C4-2B (cell line): ENCODE measurements at regions not wholly inside any gene's neighbourhood (a gene's known extent, or its start where the extent isn't known, plus 50 kb on each side); places are given as distances from the start of the nearest gene placed in this dataset.

ENCODE experiments used
- ZFX ChIP-seq: fragments of 450-650 bp; IDR thresholded peaks from 2 replicates; pipeline ENCODE4 v1.6.1; 2017
- TF ChIP-seq, protein P1 (sequence below): fragments of 450-650 bp; conservative IDR thresholded peaks from 2 replicates; pipeline ENCODE4 v1.5.1; 2017; ENCODE audit warnings: mild to moderate bottlenecking

DNA sequence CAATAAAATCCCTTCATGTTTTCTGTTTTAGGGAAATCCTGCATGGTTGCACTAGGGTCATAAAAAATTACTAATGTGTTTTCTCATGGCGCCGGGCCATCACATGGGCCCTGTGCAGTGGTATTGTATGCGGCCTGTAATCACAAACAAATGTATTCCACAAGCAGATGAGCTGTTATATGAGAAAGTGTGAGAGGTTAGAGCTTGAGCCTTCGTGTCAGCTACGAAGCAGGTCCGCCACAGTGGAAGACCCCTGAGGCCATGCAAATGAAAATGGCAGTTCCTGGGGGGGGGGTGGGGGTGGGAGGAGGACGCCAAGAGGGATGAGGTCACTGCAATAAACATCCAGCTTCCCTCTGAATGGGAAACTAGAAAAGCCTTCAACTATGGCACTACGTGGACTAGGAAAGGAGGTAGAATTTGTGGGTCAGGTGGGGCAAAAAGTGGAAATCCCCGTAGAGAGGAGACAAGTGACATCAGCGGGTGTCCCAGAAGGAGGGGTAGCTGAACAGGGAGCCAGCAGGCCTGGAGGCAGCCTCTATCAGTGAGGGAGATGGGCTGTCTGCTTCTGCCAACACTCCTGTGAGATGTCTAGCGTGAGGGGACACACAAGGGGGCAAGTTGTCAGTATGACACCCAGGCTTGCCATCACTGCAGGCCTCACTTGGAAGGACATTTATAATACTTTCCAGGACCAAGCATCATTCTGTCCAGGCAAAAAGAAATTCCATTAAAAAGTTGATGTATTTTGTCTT is 130.3 kb upstream of the CTAGE1 start:
- TF ChIP-seq, protein P1, sequence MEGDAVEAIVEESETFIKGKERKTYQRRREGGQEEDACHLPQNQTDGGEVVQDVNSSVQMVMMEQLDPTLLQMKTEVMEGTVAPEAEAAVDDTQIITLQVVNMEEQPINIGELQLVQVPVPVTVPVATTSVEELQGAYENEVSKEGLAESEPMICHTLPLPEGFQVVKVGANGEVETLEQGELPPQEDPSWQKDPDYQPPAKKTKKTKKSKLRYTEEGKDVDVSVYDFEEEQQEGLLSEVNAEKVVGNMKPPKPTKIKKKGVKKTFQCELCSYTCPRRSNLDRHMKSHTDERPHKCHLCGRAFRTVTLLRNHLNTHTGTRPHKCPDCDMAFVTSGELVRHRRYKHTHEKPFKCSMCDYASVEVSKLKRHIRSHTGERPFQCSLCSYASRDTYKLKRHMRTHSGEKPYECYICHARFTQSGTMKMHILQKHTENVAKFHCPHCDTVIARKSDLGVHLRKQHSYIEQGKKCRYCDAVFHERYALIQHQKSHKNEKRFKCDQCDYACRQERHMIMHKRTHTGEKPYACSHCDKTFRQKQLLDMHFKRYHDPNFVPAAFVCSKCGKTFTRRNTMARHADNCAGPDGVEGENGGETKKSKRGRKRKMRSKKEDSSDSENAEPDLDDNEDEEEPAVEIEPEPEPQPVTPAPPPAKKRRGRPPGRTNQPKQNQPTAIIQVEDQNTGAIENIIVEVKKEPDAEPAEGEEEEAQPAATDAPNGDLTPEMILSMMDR, result no peak
- no peak for TF ChIP-seq ZFX
